GM08714 (cell line): ENCODE measurements at regions not wholly inside any gene's neighbourhood (a gene's known extent, or its start where the extent isn't known, plus 50 kb on each side); places are given as distances from the start of the nearest gene placed in this dataset.

Source experiments
- H3K4me3 ChIP-seq: fragments of 200-500 bp; sonication (Bioruptor generic); 2 replicates; pipeline ENCODE4 v1.5.1; 2014; ENCODE audit warnings: mild to moderate bottlenecking, low read length, inconsistent platforms
- ZNF274 ChIP-seq: IDR thresholded peaks from 2 replicates; pipeline ENCODE4 v1.6.1; 2012; ENCODE audit warnings: mild to moderate bottlenecking, low read depth, low read length

- no peak for TF ChIP-seq ZNF274
- no peak overlapping the region for H3K4me3 ChIP-seq
Observed at GRCh38 chr14:86596024-86596423, 1066.1 kb downstream of the FLRT2 start.

- no peak for TF ChIP-seq ZNF274
- no peak overlapping the region for H3K4me3 ChIP-seq
Observed at GRCh38 chr14:86575141-86575540, 1045.2 kb downstream of the FLRT2 start.

- H3K4me3 ChIP-seq, result no peak overlapping the region
- no peak for TF ChIP-seq ZNF274
Observed at GRCh38 chr14:86574778-86575129, 1044.8 kb downstream of the FLRT2 start.

GRCh38 chr14:86574051-86574777 lies 1044.3 kb downstream of the FLRT2 start:
- no peak overlapping the region for H3K4me3 ChIP-seq
- TF ChIP-seq ZNF274, result no peak

- no peak overlapping the region for H3K4me3 ChIP-seq
- no peak for TF ChIP-seq ZNF274
Observed at GRCh38 chr14:86570371-86570770, 1040.4 kb downstream of the FLRT2 start.

GRCh38 chr14:86543521-86543920 lies 1013.6 kb downstream of the FLRT2 start:
- no peak for TF ChIP-seq ZNF274
- no peak overlapping the region for H3K4me3 ChIP-seq

- H3K4me3 ChIP-seq, result no peak overlapping the region
- TF ChIP-seq ZNF274, result no peak
Observed at GRCh38 chr14:86541972-86542371, 1012.0 kb downstream of the FLRT2 start.

- TF ChIP-seq ZNF274, result no peak
- no peak overlapping the region for H3K4me3 ChIP-seq
Observed at GRCh38 chr14:86540636-86541247, 1010.8 kb downstream of the FLRT2 start.

- no peak overlapping the region for H3K4me3 ChIP-seq
- TF ChIP-seq ZNF274, result no peak
Observed at GRCh38 chr14:86539361-86540070, 1009.6 kb downstream of the FLRT2 start.

- TF ChIP-seq ZNF274, result no peak
- H3K4me3 ChIP-seq, result no peak overlapping the region
Observed at GRCh38 chr14:86533834-86534233, 1003.9 kb downstream of the FLRT2 start.

GRCh38 chr14:86532219-86532618 lies 1002.3 kb downstream of the FLRT2 start:
- H3K4me3 ChIP-seq, result no peak overlapping the region
- no peak for TF ChIP-seq ZNF274

GRCh38 chr14:86530457-86530856 lies 1000.5 kb downstream of the FLRT2 start:
- H3K4me3 ChIP-seq, result no peak overlapping the region
- TF ChIP-seq ZNF274, result no peak

GRCh38 chr14:86527312-86527711 lies 997.4 kb downstream of the FLRT2 start:
- H3K4me3 ChIP-seq, result no peak overlapping the region
- TF ChIP-seq ZNF274, result no peak

GRCh38 chr14:86525673-86526072 lies 995.7 kb downstream of the FLRT2 start:
- TF ChIP-seq ZNF274, result no peak
- H3K4me3 ChIP-seq, result no peak overlapping the region

- no peak for TF ChIP-seq ZNF274
- no peak overlapping the region for H3K4me3 ChIP-seq
Observed at GRCh38 chr14:86521843-86522242, 991.9 kb downstream of the FLRT2 start.
